H1 (cell line): ENCODE measurements at regions not wholly inside any gene's neighbourhood (a gene's known extent, or its start where the extent isn't known, plus 50 kb on each side); places are given as distances from the start of the nearest gene placed in this dataset.

Experiments used
- CTCF ChIA-PET: fragments of 300-600 bp; sonication (Branson Sonifier 250); formaldehyde crosslinking; loops from one replicate; lab custom pipeline; 2021; ENCODE audit not compliant: partially characterized antibody; lab: Charles Lee
- POLR2A ChIA-PET: fragments of 300-600 bp; sonication (Branson Sonifier 250); formaldehyde crosslinking; loops from one replicate; lab custom pipeline; 2021; ENCODE audit warnings: inconsistent platforms; ENCODE audit not compliant: partially characterized antibody; lab: Charles Lee
- DNase-seq, 2 experiments: peaks; one replicate each; pipeline versions ENCODE4 v3.0.0 to v3.0.0-alpha.2; 2010 to 2022; ENCODE audit warnings: low spot score in 2 of 2, low read depth in 1 of 2, mixed read lengths in 1 of 2
- FAIRE-seq: peaks from 2 replicates; lab custom pipeline; 2011; peaks lifted over from hg19 to GRCh38; lab: Jason Lieb, UNC
- H2AFZ ChIP-seq: 2 replicates; pipeline ENCODE4 v1.8.1; 2012; ENCODE audit warnings: low read length, inconsistent platforms
- H2AK5ac ChIP-seq: 2 replicates; pipeline ENCODE4 v1.6.1; 2013; ENCODE audit warnings: low read depth, low read length
- H2BK120ac ChIP-seq: replicated peaks from 2 replicates; pipeline ENCODE3; 2013; ENCODE audit warnings: low read depth, low read length, inconsistent platforms
- H2BK12ac ChIP-seq: 2 replicates; pipeline ENCODE4 v1.6.1; 2013; ENCODE audit warnings: low read depth, low read length
- H2BK15ac ChIP-seq: 2 replicates; pipeline ENCODE4 v1.6.1; 2013; ENCODE audit warnings: low read length
- H2BK20ac ChIP-seq: 2 replicates; pipeline ENCODE4 v1.6.1; 2013; ENCODE audit warnings: low read length
- H2BK5ac ChIP-seq: 2 replicates; pipeline ENCODE4 v1.6.1; 2013; ENCODE audit warnings: low read depth, low read length
- H3K14ac ChIP-seq: 2 replicates; pipeline ENCODE4 v1.6.1; 2013; ENCODE audit warnings: inconsistent platforms; ENCODE audit not compliant: insufficient read length
- H3K18ac ChIP-seq: 2 replicates; pipeline ENCODE4 v1.6.1; 2013; ENCODE audit warnings: low read length; ENCODE audit errors: extremely low read depth
- H3K23ac ChIP-seq: 2 replicates; pipeline ENCODE4 v1.6.1; 2013; ENCODE audit warnings: inconsistent platforms; ENCODE audit not compliant: insufficient read length
- H3K23me2 ChIP-seq: 2 replicates; pipeline ENCODE4 v1.6.1; 2013; ENCODE audit warnings: low read depth, low read length
- H3K27ac ChIP-seq: 2 replicates; pipeline ENCODE4 v1.6.1; 2011; ENCODE audit warnings: low read depth, low read length, inconsistent platforms
- H3K27me3 ChIP-seq, 4 experiments: replicated peaks in 1 of 4; 1 replicate in 1 of 4; 2 replicates in 3 of 4; pipeline versions ENCODE4 v1.6.1 to v1.8.1; 2011 to 2013; ENCODE audit warnings: low read length in 3 of 4, mild to moderate bottlenecking in 3 of 4, inconsistent platforms in 2 of 4, mixed read lengths in 2 of 4, moderate library complexity in 1 of 4; ENCODE audit not compliant: control insufficient read depth in 3 of 4, insufficient read depth in 3 of 4; ENCODE audit errors: extremely low read depth in 1 of 4
- H3K36me3 ChIP-seq, 4 experiments: 2 replicates each; pipeline versions ENCODE4 v1.6.1 to v1.8.1; 2011 to 2013; ENCODE audit warnings: mild to moderate bottlenecking in 4 of 4, low read length in 3 of 4, moderate library complexity in 2 of 4, control low read depth in 1 of 4, inconsistent platforms in 1 of 4; ENCODE audit not compliant: insufficient read depth in 4 of 4, control insufficient read depth in 2 of 4
- H3K4ac ChIP-seq: replicated peaks from 2 replicates; pipeline ENCODE3; 2013; ENCODE audit warnings: low read length, low read depth, mixed read lengths, inconsistent platforms; ENCODE audit not compliant: insufficient read length
- H3K4me1 ChIP-seq, 4 experiments: replicated peaks in 1 of 4; 1 replicate in 1 of 4; 2 replicates in 3 of 4; pipeline versions ENCODE4 v1.6.1 to v1.8.1; 2011 to 2013; ENCODE audit warnings: low read length in 3 of 4, inconsistent platforms in 2 of 4, mixed read lengths in 1 of 4; ENCODE audit not compliant: insufficient read depth in 4 of 4, control insufficient read depth in 3 of 4
- H3K4me2 ChIP-seq, 2 experiments: 2 replicates each; pipeline versions ENCODE4 v1.6.1 to v1.8.1; 2011 to 2013; ENCODE audit warnings: low read depth in 2 of 2, low read length in 2 of 2, control low read depth in 1 of 2, inconsistent platforms in 1 of 2, mild to moderate bottlenecking in 1 of 2; ENCODE audit not compliant: insufficient read depth in 1 of 2
- H3K4me3 ChIP-seq, 4 experiments: fragments of 200-600, 300-600 bp in 1 of 4; sonication (generic), shearing (Covaris generic), sonication (Bioruptor Twin) in 1 of 4; 2 replicates each; pipeline versions ENCODE4 v1.5.1 to v1.8.1; 2011 to 2016; ENCODE audit warnings: low read length in 4 of 4, low read depth in 3 of 4, control low read depth in 2 of 4, inconsistent platforms in 2 of 4, mild to moderate bottlenecking in 2 of 4, mixed read lengths in 1 of 4, moderate library complexity in 1 of 4; ENCODE audit not compliant: insufficient read depth in 2 of 4; ENCODE audit errors: extremely low read depth in 1 of 4
- H3K56ac ChIP-seq: replicated peaks from 2 replicates; pipeline ENCODE3; 2013; ENCODE audit warnings: low read depth, mild to moderate bottlenecking, mixed read lengths, low read length, inconsistent platforms; ENCODE audit not compliant: insufficient read length
- H3K79me1 ChIP-seq: 2 replicates; pipeline ENCODE4 v1.6.1; 2013; ENCODE audit warnings: low read depth, low read length, control low read depth
- H3K79me2 ChIP-seq, 2 experiments: 2 replicates each; pipeline versions ENCODE4 v1.6.1 to v1.8.1; 2012 to 2013; ENCODE audit warnings: low read length in 2 of 2, mild to moderate bottlenecking in 2 of 2, inconsistent platforms in 1 of 2; ENCODE audit not compliant: insufficient read depth in 2 of 2, control insufficient read depth in 1 of 2
- H3K9ac ChIP-seq, 4 experiments: replicated peaks in 1 of 4; 1 replicate in 1 of 4; 2 replicates in 3 of 4; pipeline versions ENCODE4 v1.6.1 to v1.8.1; 2011 to 2013; ENCODE audit warnings: low read depth in 3 of 4, low read length in 3 of 4, control low read depth in 2 of 4, mild to moderate bottlenecking in 2 of 4, moderate library complexity in 2 of 4, inconsistent platforms in 1 of 4; ENCODE audit errors: extremely low read depth in 1 of 4
- H3K9me3 ChIP-seq, 2 experiments: 2 replicates each; pipeline versions ENCODE4 v1.6.1 to v1.8.1; 2012 to 2013; ENCODE audit warnings: mild to moderate bottlenecking in 2 of 2, moderate library complexity in 2 of 2, control low read depth in 1 of 2, inconsistent platforms in 1 of 2, low read depth in 1 of 2, low read length in 1 of 2, mixed read lengths in 1 of 2; ENCODE audit not compliant: insufficient read depth in 2 of 2
- H4K20me1 ChIP-seq, 2 experiments: replicated peaks in 1 of 2; 2 replicates each; pipeline versions ENCODE3 to v1.8.1; 2011 to 2013; ENCODE audit warnings: inconsistent platforms in 2 of 2, low read length in 2 of 2, mild to moderate bottlenecking in 1 of 2; ENCODE audit not compliant: insufficient read depth in 2 of 2, control insufficient read depth in 1 of 2
- H4K5ac ChIP-seq: 2 replicates; pipeline ENCODE4 v1.6.1; 2013; ENCODE audit warnings: low read length, low read depth, mixed read lengths, inconsistent platforms; ENCODE audit not compliant: insufficient read length
- H4K8ac ChIP-seq: 2 replicates; pipeline ENCODE4 v1.8.0; 2013; ENCODE audit warnings: mild to moderate bottlenecking, moderate library complexity, low read length, inconsistent platforms; ENCODE audit not compliant: insufficient read depth; ENCODE audit errors: extremely low read depth
- H4K91ac ChIP-seq: replicated peaks from 2 replicates; pipeline ENCODE3; 2013; ENCODE audit warnings: low read length, mixed read lengths, inconsistent platforms; ENCODE audit not compliant: insufficient read length
- ASH2L ChIP-seq: fragments of 200-600, 300-600 bp; sonication (generic); IDR thresholded peaks from one replicate; pipeline ENCODE4 v1.7.1; 2017; ENCODE audit warnings: low read length
- BRCA1 ChIP-seq: IDR thresholded peaks from 2 replicates; pipeline ENCODE4 v1.6.1; 2012; ENCODE audit warnings: low read depth, low read length, improper control_type of control experiment
- CBX8 ChIP-seq: fragments of 300-800, 300-1000 bp; sonication (generic); IDR thresholded peaks from 2 replicates; pipeline ENCODE4 v1.7.1; 2016; ENCODE audit warnings: low read depth, low read length, borderline replicate concordance
- CEBPB ChIP-seq: IDR thresholded peaks from 2 replicates; pipeline ENCODE4 v1.6.1; 2012; ENCODE audit warnings: low read depth, low read length
- CHD2 ChIP-seq: IDR thresholded peaks from 2 replicates; pipeline ENCODE4 v1.6.1; 2012; ENCODE audit warnings: low read length, improper control_type of control experiment
- E2F6 ChIP-seq: IDR thresholded peaks from 2 replicates; pipeline ENCODE4 v1.6.1; 2012; ENCODE audit warnings: inconsistent platforms
- HDAC6 ChIP-seq: IDR thresholded peaks from one replicate; pipeline ENCODE4 v1.7.1; 2012; ENCODE audit warnings: low read depth, mild to moderate bottlenecking, inconsistent platforms, low read length, moderate library complexity
- NANOG ChIP-seq: IDR thresholded peaks from 2 replicates; pipeline ENCODE4 v1.6.1; 2011; ENCODE audit warnings: low read length, low read depth, mild to moderate bottlenecking, inconsistent platforms; ENCODE audit not compliant: insufficient read depth, poor library complexity, severe bottlenecking
- PHF8 ChIP-seq: fragments of 200-600 bp; sonication (generic); conservative IDR thresholded peaks from 2 replicates; pipeline ENCODE4 v1.7.1; 2012; ENCODE audit warnings: low read depth, mild to moderate bottlenecking, inconsistent platforms, low read length, moderate library complexity
- POU5F1 ChIP-seq: IDR thresholded peaks from 2 replicates; pipeline ENCODE4 v1.6.1; 2011; ENCODE audit warnings: low read depth, mild to moderate bottlenecking, low read length, moderate library complexity
- RAD21 ChIP-seq, 2 experiments: IDR thresholded peaks in 1 of 2; conservative IDR thresholded peaks in 1 of 2; 2 replicates each; pipeline ENCODE4 v1.6.1; 2011; ENCODE audit warnings: low read depth in 2 of 2, low read length in 2 of 2, improper control_type of control experiment in 1 of 2, inconsistent platforms in 1 of 2, mild to moderate bottlenecking in 1 of 2, moderate library complexity in 1 of 2
- SIRT6 ChIP-seq: IDR thresholded peaks from one replicate; pipeline ENCODE4 v1.7.1; 2012; ENCODE audit warnings: low read length, inconsistent platforms
- SP1 ChIP-seq: IDR thresholded peaks from 2 replicates; pipeline ENCODE4 v1.6.1; 2011; ENCODE audit warnings: low read depth, low read length
- WGBS, 2 experiments: shearing (Covaris generic) in 1 of 2; methylation state at CpG; one replicate each; pipeline versions ENCODE4 v1.1.6 to v1.1.7; 2013 to 2015; ENCODE audit warnings: low lambda C conversion rate in 2 of 2, mixed read lengths in 2 of 2, inconsistent platforms in 1 of 2, low coverage in 1 of 2, missing lambda C conversion rate in 1 of 2; ENCODE audit not compliant: insufficient replicate concordance in 2 of 2, insufficient coverage in 1 of 2, insufficient read length in 1 of 2; ENCODE audit errors: extremely low coverage in 1 of 2, missing lambda C conversion rate in 1 of 2; 5-methylcytosine and 5-hydroxymethylcytosine counted together

DNA sequence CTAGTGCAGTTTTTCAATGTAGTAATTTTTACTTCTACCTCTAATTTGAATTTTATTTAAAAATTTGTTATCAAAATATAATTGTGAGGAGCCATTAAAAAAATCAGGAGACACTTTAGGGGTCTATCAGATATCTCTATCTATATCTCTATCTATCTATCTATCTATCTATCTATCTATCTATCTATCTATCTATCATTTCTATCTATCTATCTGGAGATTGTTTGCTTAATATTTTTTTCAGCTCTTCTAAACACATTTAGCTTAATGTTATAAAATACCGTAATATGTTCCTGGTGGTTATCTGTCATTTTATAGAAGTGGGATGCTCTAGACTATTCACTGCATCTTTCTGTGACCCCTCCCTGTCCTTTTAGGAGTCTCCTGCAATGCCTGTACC is 193.7 kb upstream of the P2RY1 start:
- Histone ChIP-seq H3K9me3 (no peaks in the 10 kb centered on the region; a peak in 1 of 4 replicates), H3K4me1 (no peaks in the 10 kb centered on the region), H2BK120ac (no peak overlapping the region), H2BK12ac (no peak overlapping the region), H3K36me3 (no peaks in the 10 kb centered on the region), H3K23me2 (no peaks in the 10 kb centered on the region), H3K14ac (no peak overlapping the region), H3K23ac (no peak overlapping the region), H4K20me1 (no peaks in the 10 kb centered on the region), H3K4ac (no peak overlapping the region), H2BK15ac (no peak overlapping the region), H3K79me2 (no peaks in the 10 kb centered on the region), H3K9ac (no peak overlapping the region), H2BK20ac (no peak overlapping the region), H3K79me1 (no peaks in the 10 kb centered on the region), H3K27me3 (no peaks in the 10 kb centered on the region), H2AFZ (no peak overlapping the region), H3K27ac (no peak overlapping the region), H3K56ac (no peak overlapping the region), H3K18ac (no peak overlapping the region), H2BK5ac (no peak overlapping the region), H4K8ac (no peak overlapping the region), H3K4me3 (no peak overlapping the region), H4K91ac (no peak overlapping the region), H4K5ac (no peak overlapping the region), H3K4me2 (no peak overlapping the region), H2AK5ac (no peak overlapping the region)
- WGBS, 2 experiments, result 96% methylated on average over 1 of the region's 1 CpG; no CpG with 5 or more reads in 1 of the 2 experiments
- ChIA-PET CTCF (interaction anchor here (1.0 kb wide), 1 partner anchor 27 kb away, joined by 3 read pairs; no protein-coding TSS in a partner anchor), POLR2A (no interaction called here)
- no peak for FAIRE-seq
- TF ChIP-seq BRCA1, result no peak
- no peak for TF ChIP-seq CEBPB
- TF ChIP-seq E2F6, result no peak
- TF ChIP-seq HDAC6, result no peak
- TF ChIP-seq NANOG, result no peak
- TF ChIP-seq CHD2, result no peak
- TF ChIP-seq SP1, result no peak
- TF ChIP-seq POU5F1, result no peak
- TF ChIP-seq SIRT6, result no peak
- no peak for TF ChIP-seq PHF8
- TF ChIP-seq RAD21 (IDR thresholded peaks at IDR 0.05 in 1 of 2, conservative IDR thresholded peaks at IDR 0.05 in 1 of 2; ENCODE audit: low read depth in 2 of 2, low read length in 2 of 2), result no peak
- no peak for TF ChIP-seq CBX8
- TF ChIP-seq ASH2L, result no peak
- DNase-seq, result no peak
